H1 (cell line): ENCODE measurements at regions not wholly inside any gene's neighbourhood (a gene's known extent, or its start where the extent isn't known, plus 50 kb on each side); places are given as distances from the start of the nearest gene placed in this dataset.

ENCODE experiments used
- CTCF ChIA-PET: fragments of 300-600 bp; sonication (Branson Sonifier 250); formaldehyde crosslinking; loops from one replicate; lab custom pipeline; 2021; ENCODE audit not compliant: partially characterized antibody; lab: Charles Lee
- POLR2A ChIA-PET: fragments of 300-600 bp; sonication (Branson Sonifier 250); formaldehyde crosslinking; loops from one replicate; lab custom pipeline; 2021; ENCODE audit warnings: inconsistent platforms; ENCODE audit not compliant: partially characterized antibody; lab: Charles Lee
- DNase-seq, 2 experiments: peaks; one replicate each; pipeline versions ENCODE4 v3.0.0 to v3.0.0-alpha.2; 2010 to 2022; ENCODE audit warnings: low spot score in 2 of 2, low read depth in 1 of 2, mixed read lengths in 1 of 2
- FAIRE-seq: peaks from 2 replicates; lab custom pipeline; 2011; peaks lifted over from hg19 to GRCh38; lab: Jason Lieb, UNC
- H2AFZ ChIP-seq: 2 replicates; pipeline ENCODE4 v1.8.1; 2012; ENCODE audit warnings: low read length, inconsistent platforms
- H2AK5ac ChIP-seq: 2 replicates; pipeline ENCODE4 v1.6.1; 2013; ENCODE audit warnings: low read depth, low read length
- H2BK120ac ChIP-seq: replicated peaks from 2 replicates; pipeline ENCODE3; 2013; ENCODE audit warnings: low read depth, low read length, inconsistent platforms
- H2BK12ac ChIP-seq: 2 replicates; pipeline ENCODE4 v1.6.1; 2013; ENCODE audit warnings: low read depth, low read length
- H2BK15ac ChIP-seq: 2 replicates; pipeline ENCODE4 v1.6.1; 2013; ENCODE audit warnings: low read length
- H2BK20ac ChIP-seq: 2 replicates; pipeline ENCODE4 v1.6.1; 2013; ENCODE audit warnings: low read length
- H2BK5ac ChIP-seq: 2 replicates; pipeline ENCODE4 v1.6.1; 2013; ENCODE audit warnings: low read depth, low read length
- H3K14ac ChIP-seq: 2 replicates; pipeline ENCODE4 v1.6.1; 2013; ENCODE audit warnings: inconsistent platforms; ENCODE audit not compliant: insufficient read length
- H3K18ac ChIP-seq: 2 replicates; pipeline ENCODE4 v1.6.1; 2013; ENCODE audit warnings: low read length; ENCODE audit errors: extremely low read depth
- H3K23ac ChIP-seq: 2 replicates; pipeline ENCODE4 v1.6.1; 2013; ENCODE audit warnings: inconsistent platforms; ENCODE audit not compliant: insufficient read length
- H3K23me2 ChIP-seq: 2 replicates; pipeline ENCODE4 v1.6.1; 2013; ENCODE audit warnings: low read depth, low read length
- H3K27ac ChIP-seq: 2 replicates; pipeline ENCODE4 v1.6.1; 2011; ENCODE audit warnings: low read depth, low read length, inconsistent platforms
- H3K27me3 ChIP-seq, 4 experiments: replicated peaks in 1 of 4; 1 replicate in 1 of 4; 2 replicates in 3 of 4; pipeline versions ENCODE4 v1.6.1 to v1.8.1; 2011 to 2013; ENCODE audit warnings: low read length in 3 of 4, mild to moderate bottlenecking in 3 of 4, inconsistent platforms in 2 of 4, mixed read lengths in 2 of 4, moderate library complexity in 1 of 4; ENCODE audit not compliant: control insufficient read depth in 3 of 4, insufficient read depth in 3 of 4; ENCODE audit errors: extremely low read depth in 1 of 4
- H3K36me3 ChIP-seq, 4 experiments: 2 replicates each; pipeline versions ENCODE4 v1.6.1 to v1.8.1; 2011 to 2013; ENCODE audit warnings: mild to moderate bottlenecking in 4 of 4, low read length in 3 of 4, moderate library complexity in 2 of 4, control low read depth in 1 of 4, inconsistent platforms in 1 of 4; ENCODE audit not compliant: insufficient read depth in 4 of 4, control insufficient read depth in 2 of 4
- H3K4ac ChIP-seq: replicated peaks from 2 replicates; pipeline ENCODE3; 2013; ENCODE audit warnings: low read length, low read depth, mixed read lengths, inconsistent platforms; ENCODE audit not compliant: insufficient read length
- H3K4me1 ChIP-seq, 4 experiments: replicated peaks in 1 of 4; 1 replicate in 1 of 4; 2 replicates in 3 of 4; pipeline versions ENCODE4 v1.6.1 to v1.8.1; 2011 to 2013; ENCODE audit warnings: low read length in 3 of 4, inconsistent platforms in 2 of 4, mixed read lengths in 1 of 4; ENCODE audit not compliant: insufficient read depth in 4 of 4, control insufficient read depth in 3 of 4
- H3K4me2 ChIP-seq, 2 experiments: 2 replicates each; pipeline versions ENCODE4 v1.6.1 to v1.8.1; 2011 to 2013; ENCODE audit warnings: low read depth in 2 of 2, low read length in 2 of 2, control low read depth in 1 of 2, inconsistent platforms in 1 of 2, mild to moderate bottlenecking in 1 of 2; ENCODE audit not compliant: insufficient read depth in 1 of 2
- H3K4me3 ChIP-seq, 4 experiments: fragments of 200-600, 300-600 bp in 1 of 4; sonication (generic), shearing (Covaris generic), sonication (Bioruptor Twin) in 1 of 4; 2 replicates each; pipeline versions ENCODE4 v1.5.1 to v1.8.1; 2011 to 2016; ENCODE audit warnings: low read length in 4 of 4, low read depth in 3 of 4, control low read depth in 2 of 4, inconsistent platforms in 2 of 4, mild to moderate bottlenecking in 2 of 4, mixed read lengths in 1 of 4, moderate library complexity in 1 of 4; ENCODE audit not compliant: insufficient read depth in 2 of 4; ENCODE audit errors: extremely low read depth in 1 of 4
- H3K56ac ChIP-seq: replicated peaks from 2 replicates; pipeline ENCODE3; 2013; ENCODE audit warnings: low read depth, mild to moderate bottlenecking, mixed read lengths, low read length, inconsistent platforms; ENCODE audit not compliant: insufficient read length
- H3K79me1 ChIP-seq: 2 replicates; pipeline ENCODE4 v1.6.1; 2013; ENCODE audit warnings: low read depth, low read length, control low read depth
- H3K79me2 ChIP-seq, 2 experiments: 2 replicates each; pipeline versions ENCODE4 v1.6.1 to v1.8.1; 2012 to 2013; ENCODE audit warnings: low read length in 2 of 2, mild to moderate bottlenecking in 2 of 2, inconsistent platforms in 1 of 2; ENCODE audit not compliant: insufficient read depth in 2 of 2, control insufficient read depth in 1 of 2
- H3K9ac ChIP-seq, 4 experiments: replicated peaks in 1 of 4; 1 replicate in 1 of 4; 2 replicates in 3 of 4; pipeline versions ENCODE4 v1.6.1 to v1.8.1; 2011 to 2013; ENCODE audit warnings: low read depth in 3 of 4, low read length in 3 of 4, control low read depth in 2 of 4, mild to moderate bottlenecking in 2 of 4, moderate library complexity in 2 of 4, inconsistent platforms in 1 of 4; ENCODE audit errors: extremely low read depth in 1 of 4
- H3K9me3 ChIP-seq, 2 experiments: 2 replicates each; pipeline versions ENCODE4 v1.6.1 to v1.8.1; 2012 to 2013; ENCODE audit warnings: mild to moderate bottlenecking in 2 of 2, moderate library complexity in 2 of 2, control low read depth in 1 of 2, inconsistent platforms in 1 of 2, low read depth in 1 of 2, low read length in 1 of 2, mixed read lengths in 1 of 2; ENCODE audit not compliant: insufficient read depth in 2 of 2
- H4K20me1 ChIP-seq, 2 experiments: replicated peaks in 1 of 2; 2 replicates each; pipeline versions ENCODE3 to v1.8.1; 2011 to 2013; ENCODE audit warnings: inconsistent platforms in 2 of 2, low read length in 2 of 2, mild to moderate bottlenecking in 1 of 2; ENCODE audit not compliant: insufficient read depth in 2 of 2, control insufficient read depth in 1 of 2
- H4K5ac ChIP-seq: 2 replicates; pipeline ENCODE4 v1.6.1; 2013; ENCODE audit warnings: low read length, low read depth, mixed read lengths, inconsistent platforms; ENCODE audit not compliant: insufficient read length
- H4K8ac ChIP-seq: 2 replicates; pipeline ENCODE4 v1.8.0; 2013; ENCODE audit warnings: mild to moderate bottlenecking, moderate library complexity, low read length, inconsistent platforms; ENCODE audit not compliant: insufficient read depth; ENCODE audit errors: extremely low read depth
- H4K91ac ChIP-seq: replicated peaks from 2 replicates; pipeline ENCODE3; 2013; ENCODE audit warnings: low read length, mixed read lengths, inconsistent platforms; ENCODE audit not compliant: insufficient read length
- JUN ChIP-seq: IDR thresholded peaks from 2 replicates; pipeline ENCODE4 v1.6.1; 2011; ENCODE audit warnings: low read depth, mild to moderate bottlenecking, improper control_type of control experiment, low read length
- RFX5 ChIP-seq: IDR thresholded peaks from 2 replicates; pipeline ENCODE4 v1.6.1; 2011; ENCODE audit warnings: low read depth, low read length, improper control_type of control experiment, borderline replicate concordance
- SP1 ChIP-seq: IDR thresholded peaks from 2 replicates; pipeline ENCODE4 v1.6.1; 2011; ENCODE audit warnings: low read depth, low read length
- TAF7 ChIP-seq: optimal IDR thresholded peaks from 2 replicates; pipeline ENCODE3; 2011; ENCODE audit warnings: low read depth, mild to moderate bottlenecking, inconsistent platforms, low read length, moderate library complexity, borderline replicate concordance
- WGBS, 2 experiments: shearing (Covaris generic) in 1 of 2; methylation state at CpG; one replicate each; pipeline versions ENCODE4 v1.1.6 to v1.1.7; 2013 to 2015; ENCODE audit warnings: low lambda C conversion rate in 2 of 2, mixed read lengths in 2 of 2, inconsistent platforms in 1 of 2, low coverage in 1 of 2, missing lambda C conversion rate in 1 of 2; ENCODE audit not compliant: insufficient replicate concordance in 2 of 2, insufficient coverage in 1 of 2, insufficient read length in 1 of 2; ENCODE audit errors: extremely low coverage in 1 of 2, missing lambda C conversion rate in 1 of 2; 5-methylcytosine and 5-hydroxymethylcytosine counted together

GRCh38 chr13:73608711-73609485 is 525.3 kb downstream of the KLF12 start:
- CTCF ChIA-PET = interaction anchor here (0.6 to 1.4 kb wide), 3 partner anchors 16 to 1721 kb away, joined by 3 read pairs; no protein-coding TSS in a partner anchor
- Histone ChIP-seq H3K36me3 (no peaks in the 10 kb centered on the region), H3K4me3 (no peak overlapping the region), H4K20me1 (no peaks in the 10 kb centered on the region), H3K79me2 (no peaks in the 10 kb centered on the region), H2AFZ (no peak overlapping the region)
- TF ChIP-seq TAF7 (no peak), RFX5 (no peak), SP1 (no peak), JUN (no peak)
- TF ChIP-seq, all 59 proteins: peak for 0
- H2BK20ac ChIP-seq = no peak overlapping the region
- no peak overlapping the region for H2BK5ac ChIP-seq
- no peak overlapping the region for H3K18ac ChIP-seq
- no peaks in the 10 kb centered on the region for H3K79me1 ChIP-seq
- no peak overlapping the region for H2BK12ac ChIP-seq
- H3K4me2 ChIP-seq = no peak overlapping the region
- H3K23me2 ChIP-seq = no peaks in the 10 kb centered on the region
- no peak overlapping the region for H3K23ac ChIP-seq
- H2AK5ac ChIP-seq = no peak overlapping the region
- no peak overlapping the region for H4K5ac ChIP-seq
- peaks cover 2 to 5% of the 10 kb centered on the region in 2 experiments; a peak in 1 of 4 replicates for H3K9me3 ChIP-seq
- H3K27me3 ChIP-seq = no peaks in the 10 kb centered on the region
- H4K8ac ChIP-seq = no peak overlapping the region
- no peak overlapping the region for H3K4ac ChIP-seq
- H2BK15ac ChIP-seq = no peak overlapping the region
- H3K56ac ChIP-seq = no peak overlapping the region
- DNase-seq (no peak), FAIRE-seq (no peak)
- H3K4me1 ChIP-seq = peaks cover 0 to 3% (median 0%) of the 10 kb centered on the region in 4 experiments; a peak in 2 of 7 replicates
- no peak overlapping the region for H3K9ac ChIP-seq
- 89% methylated on average over 7 of the region's 7 CpGs; no CpG with 5 or more reads in 1 of the 2 experiments for WGBS, 2 experiments
- POLR2A ChIA-PET = no interaction called here
- H2BK120ac ChIP-seq = no peak overlapping the region
- H3K14ac ChIP-seq = no peak overlapping the region
- H4K91ac ChIP-seq = no peak overlapping the region
- H3K27ac ChIP-seq = no peak overlapping the region
